HG03175 (cell line): ENCODE measurements at regions not wholly inside any gene's neighbourhood (a gene's known extent, or its start where the extent isn't known, plus 50 kb on each side); places are given as distances from the start of the nearest gene placed in this dataset.
"Not testable (repeated sequence)": the region's sequence is repeated elsewhere in the genome, so short reads cannot be mapped to it uniquely, and the experiment has no call there.

Experiments used
- ATAC-seq: cut with Tn5 transposase; IDR thresholded peaks from one replicate; pipeline ENCODE4 v1.9.1; 2021; ENCODE audit warnings: mild to moderate bottlenecking, moderate library complexity; ENCODE audit not compliant: unreplicated experiment

DNA sequence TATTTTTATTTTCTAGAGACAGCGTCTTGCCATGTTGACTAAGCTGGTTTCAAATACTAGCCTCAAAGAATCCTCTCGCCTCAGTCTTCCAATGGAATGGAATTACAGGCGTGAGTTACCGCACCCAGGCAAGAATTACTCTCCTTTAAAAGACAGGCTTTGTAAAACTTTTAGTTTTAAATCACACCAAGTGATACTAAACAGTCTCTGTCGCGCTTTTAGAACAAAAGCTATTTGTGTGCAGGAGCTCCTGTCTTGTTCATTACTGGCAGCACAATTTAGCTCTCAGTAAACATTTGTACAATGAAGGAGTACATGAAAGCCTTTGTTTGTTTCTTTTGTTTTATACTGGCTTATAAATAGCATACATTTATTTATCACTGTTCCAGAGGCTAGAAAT is 1719.2 kb upstream of the PIK3C3 start:
- ATAC-seq: no peak

GRCh38 chr18:40235323-40235722 is 1719.7 kb upstream of the PIK3C3 start:
- no peak for ATAC-seq

- no peak for ATAC-seq
These were observed 1721.0 kb upstream of the PIK3C3 start for GRCh38 chr18:40233931-40234616.

- ATAC-seq: no peak
These were observed 1732.3 kb upstream of the PIK3C3 start for GRCh38 chr18:40222776-40223175.

GRCh38 chr18:40216856-40217255 is 1738.2 kb upstream of the PIK3C3 start:
- no peak for ATAC-seq

DNA sequence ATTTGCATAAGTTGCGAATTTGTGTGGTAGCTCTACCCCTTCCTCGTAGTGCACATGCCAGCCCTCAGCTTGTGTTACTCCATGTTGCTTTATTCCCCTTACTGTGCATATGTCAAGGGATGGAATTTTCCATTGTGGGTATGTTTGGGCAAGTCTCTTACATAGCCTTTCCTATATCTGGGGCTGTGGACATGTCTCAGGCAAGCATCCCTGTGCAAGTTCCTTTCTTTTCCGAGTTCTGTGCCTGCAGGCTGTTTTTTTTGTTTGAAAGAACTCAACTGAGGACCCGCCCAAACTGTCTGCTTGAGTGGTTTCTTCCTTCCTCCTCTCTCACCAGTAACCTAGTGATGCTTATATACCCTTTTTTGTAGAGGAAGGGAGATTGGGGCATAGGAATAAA is 1739.1 kb upstream of the PIK3C3 start:
- ATAC-seq: no peak

DNA sequence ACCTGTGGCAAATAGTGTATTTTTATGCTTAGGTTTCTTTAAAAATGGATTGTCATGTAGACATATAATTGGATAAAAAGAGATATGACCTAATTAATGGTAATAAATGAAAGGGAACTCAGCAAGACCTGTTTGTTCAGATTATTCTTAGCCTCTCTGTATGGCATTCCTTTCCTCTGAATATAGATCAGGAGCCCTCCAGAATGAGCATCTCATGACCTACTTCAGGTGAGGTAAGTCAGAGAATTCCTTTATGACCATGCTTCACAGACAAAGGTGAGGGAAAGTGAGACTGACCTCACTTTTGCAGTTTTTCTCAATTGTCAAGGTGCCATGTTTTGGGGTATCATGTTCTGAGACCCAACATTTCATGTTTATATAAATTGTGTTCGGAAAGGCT is 1744.3 kb upstream of the PIK3C3 start:
- ATAC-seq: no peak

DNA sequence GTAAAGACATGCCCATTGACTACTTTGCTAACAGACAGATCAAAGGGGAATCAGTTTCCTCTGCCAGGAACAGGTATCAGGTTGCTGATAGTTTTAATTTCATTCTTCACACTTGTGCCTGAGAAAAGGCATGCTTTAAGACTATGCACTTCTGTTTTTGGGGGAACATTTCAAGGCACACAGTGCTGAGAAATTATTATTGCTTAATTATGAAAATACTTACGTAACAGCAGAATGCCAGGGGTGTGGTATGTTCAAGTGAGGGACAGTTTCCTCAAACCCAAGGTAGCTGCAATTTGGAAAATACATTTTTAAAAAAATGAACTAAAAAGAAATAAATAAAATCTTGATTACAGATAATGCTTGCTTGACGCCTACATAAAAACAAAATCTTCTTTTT is 1746.1 kb upstream of the PIK3C3 start:
- ATAC-seq: no peak

DNA sequence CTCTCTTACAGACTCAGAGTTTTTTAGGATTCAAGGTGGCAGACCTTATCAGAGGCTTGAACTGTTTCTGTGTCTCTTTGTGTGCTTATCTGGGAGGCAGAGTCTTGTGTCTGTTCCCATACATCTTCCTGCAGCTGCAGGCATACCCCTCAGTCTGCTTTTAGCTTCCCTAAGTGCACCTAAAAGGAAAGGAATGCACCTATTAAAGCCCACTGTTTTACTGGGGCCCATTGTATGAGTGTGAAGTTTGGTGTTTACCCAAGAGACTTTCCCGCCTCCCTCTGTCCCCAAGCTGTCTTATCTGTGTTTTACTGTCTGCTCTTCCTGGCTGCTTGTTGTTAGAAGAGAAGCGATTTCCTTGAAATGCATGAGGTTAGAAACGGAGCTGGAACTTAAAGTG is 1757.3 kb upstream of the PIK3C3 start:
- no peak for ATAC-seq

- ATAC-seq: no peak
These were observed 1768.4 kb upstream of the PIK3C3 start for GRCh38 chr18:40186677-40187076.

DNA sequence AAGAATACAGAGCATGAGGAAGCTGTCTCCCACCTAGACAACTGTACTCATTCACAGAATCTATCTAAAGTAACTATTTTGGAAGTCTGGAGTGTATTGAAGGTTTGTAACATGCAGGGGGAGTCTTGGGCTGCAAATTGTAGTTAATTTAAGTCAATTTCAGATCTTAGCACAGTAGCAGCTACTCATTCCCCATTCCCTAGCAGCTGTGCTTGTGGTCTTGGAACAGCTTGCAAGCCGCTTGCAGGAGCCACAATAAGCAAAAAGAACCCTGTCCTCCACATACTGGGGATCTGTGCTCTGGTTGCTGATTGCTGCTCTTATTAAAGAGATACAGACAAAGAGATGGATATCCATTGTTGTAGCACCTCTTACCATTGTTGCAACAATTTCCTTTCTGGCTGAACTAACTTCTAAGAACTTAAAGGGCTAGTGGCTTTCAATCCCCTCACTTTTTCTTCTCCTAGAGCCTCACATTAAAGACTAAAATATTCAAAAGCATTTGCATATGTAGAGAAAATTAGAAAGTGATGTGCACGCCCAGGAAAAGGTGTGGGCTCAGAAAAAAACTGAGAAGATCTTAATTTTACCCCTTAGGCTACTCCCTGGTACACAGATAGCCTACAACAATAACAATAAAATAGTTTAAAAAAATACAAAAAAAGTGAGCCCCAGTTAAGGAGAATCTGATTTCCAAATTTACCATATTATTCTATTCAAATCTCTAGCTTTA is 1775.1 kb upstream of the PIK3C3 start:
- no peak for ATAC-seq

- no peak for ATAC-seq
These were observed 1787.0 kb upstream of the PIK3C3 start for GRCh38 chr18:40168026-40168425.

- ATAC-seq: no peak
These were observed 1791.8 kb upstream of the PIK3C3 start for GRCh38 chr18:40163254-40163653.

GRCh38 chr18:40160361-40160760 is 1794.7 kb upstream of the PIK3C3 start:
- no peak for ATAC-seq

GRCh38 chr18:40159141-40160017 is 1795.7 kb upstream of the PIK3C3 start:
- no peak for ATAC-seq

GRCh38 chr18:40157120-40157519 is 1797.9 kb upstream of the PIK3C3 start:
- ATAC-seq: no peak

DNA sequence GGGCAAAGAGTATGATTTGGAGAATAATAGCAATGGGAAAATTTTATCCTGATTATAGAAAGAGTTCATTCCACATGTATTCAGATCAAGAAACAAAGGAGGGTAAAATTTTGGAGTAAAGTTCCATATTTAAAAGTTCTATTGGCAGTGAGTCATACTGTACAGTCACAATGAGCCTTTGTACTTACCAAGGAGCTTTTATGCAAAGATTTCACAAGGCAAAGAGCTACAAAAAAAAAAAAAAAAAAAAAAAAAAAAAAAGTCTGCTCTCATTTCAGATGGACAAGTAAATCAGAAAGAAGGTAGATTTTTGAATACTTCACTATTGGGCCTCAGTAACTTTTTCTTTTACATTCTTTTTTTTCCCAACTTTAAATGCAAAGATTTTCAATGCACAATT is 1802.2 kb upstream of the PIK3C3 start:
- no peak for ATAC-seq

DNA sequence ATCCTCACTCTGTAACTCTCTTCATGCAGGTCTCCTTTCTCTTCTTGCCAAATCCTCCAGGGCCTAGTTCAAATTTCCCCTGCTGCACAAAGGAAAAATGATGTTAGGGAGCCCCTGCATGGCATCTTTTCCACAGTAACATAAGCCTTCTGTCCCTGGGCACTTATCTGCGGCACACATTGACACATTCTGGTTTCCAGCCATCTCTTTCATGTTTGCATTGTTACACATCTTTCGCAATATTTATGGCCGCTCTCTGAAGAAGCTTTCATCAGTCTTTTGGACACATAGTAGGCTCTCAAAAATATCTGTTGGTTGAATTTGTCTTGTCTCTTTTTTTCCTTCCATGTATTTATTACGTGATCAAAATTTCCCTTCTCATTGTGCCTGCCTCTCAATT is 1806.1 kb upstream of the PIK3C3 start:
- no peak for ATAC-seq

- ATAC-seq: no peak
These were observed 1821.8 kb upstream of the PIK3C3 start for GRCh38 chr18:40133253-40133652.

- not testable (repeated sequence) for ATAC-seq
These were observed 1822.6 kb upstream of the PIK3C3 start for GRCh38 chr18:40132438-40132837.

GRCh38 chr18:40124107-40124506 is 1830.9 kb upstream of the PIK3C3 start:
- no peak for ATAC-seq
